Keratinocyte (primary cell): ENCODE measurements at regions not wholly inside any gene's neighbourhood (a gene's known extent, or its start where the extent isn't known, plus 50 kb on each side); places are given as distances from the start of the nearest gene placed in this dataset.

ENCODE experiments used
- CTCF ChIP-seq, 3 experiments: IDR thresholded peaks in 1 of 3; conservative IDR thresholded peaks in 1 of 3; optimal IDR thresholded peaks in 1 of 3; 2 replicates in 2 of 3; 3 replicates in 1 of 3; pipeline versions ENCODE3 to v1.5.1; 2011; ENCODE audit warnings: low read length in 3 of 3, mild to moderate bottlenecking in 3 of 3, moderate library complexity in 2 of 3, control low read depth in 1 of 3, inconsistent platforms in 1 of 3; ENCODE audit not compliant: insufficient read depth in 2 of 3; ENCODE audit errors: extremely low read depth in 1 of 3
- EZH2 ChIP-seq: IDR thresholded peaks from one replicate; pipeline ENCODE4 v1.6.1; 2012; ENCODE audit warnings: inconsistent platforms, mild to moderate bottlenecking, low read length, moderate library complexity

- TF ChIP-seq CTCF (optimal IDR thresholded peaks at IDR 0.05 in 1 of 3, IDR thresholded peaks at IDR 0.05 in 1 of 3, conservative IDR thresholded peaks at IDR 0.05 in 1 of 3; ENCODE audit: extremely low read depth in 1 of 3, insufficient read depth in 2 of 3, low read length in 3 of 3) (no peak), EZH2 (no peak)
Measured at GRCh38 chr4:180799798-180800197, 1443.4 kb upstream of the TENM3 start.
